Esophagus mucosa (tissue), 1 donor: ENCODE measurements at regions not wholly inside any gene's neighbourhood (a gene's known extent, or its start where the extent isn't known, plus 50 kb on each side); places are given as distances from the start of the nearest gene placed in this dataset.

ENCODE experiments used
- ATAC-seq: fragments of 200-7000 bp; cut with Tn5 transposase; one replicate; pipeline ENCODE4 v1.9.1; 2020
- donor health status: DM: yes; HTN: yes; CAD: no.

- ATAC-seq = peak; percentile 42
Observed at GRCh38 chr2:120867290-120868241, 131.9 kb downstream of the GLI2 start.

DNA sequence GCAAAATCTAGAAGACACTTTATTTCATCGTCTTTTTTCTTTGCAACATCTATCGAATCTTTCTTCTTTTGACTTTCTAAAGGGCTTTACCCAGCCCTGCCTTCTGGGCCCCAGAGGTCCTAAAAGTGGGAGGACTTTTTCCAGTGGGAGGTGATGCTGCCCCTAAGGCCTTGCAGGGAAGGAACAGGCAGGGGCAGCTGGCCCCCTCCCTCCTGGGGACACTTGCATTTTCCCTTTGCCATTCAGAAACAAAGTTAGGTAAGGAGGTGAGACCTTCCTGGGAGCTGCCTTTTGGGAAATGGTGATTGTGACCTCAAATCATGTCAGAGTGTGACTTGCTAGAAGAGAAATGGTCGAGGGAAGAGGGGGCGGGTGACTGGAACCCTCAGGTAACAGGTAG is 132.7 kb downstream of the GLI2 start:
- ATAC-seq = no peak

DNA sequence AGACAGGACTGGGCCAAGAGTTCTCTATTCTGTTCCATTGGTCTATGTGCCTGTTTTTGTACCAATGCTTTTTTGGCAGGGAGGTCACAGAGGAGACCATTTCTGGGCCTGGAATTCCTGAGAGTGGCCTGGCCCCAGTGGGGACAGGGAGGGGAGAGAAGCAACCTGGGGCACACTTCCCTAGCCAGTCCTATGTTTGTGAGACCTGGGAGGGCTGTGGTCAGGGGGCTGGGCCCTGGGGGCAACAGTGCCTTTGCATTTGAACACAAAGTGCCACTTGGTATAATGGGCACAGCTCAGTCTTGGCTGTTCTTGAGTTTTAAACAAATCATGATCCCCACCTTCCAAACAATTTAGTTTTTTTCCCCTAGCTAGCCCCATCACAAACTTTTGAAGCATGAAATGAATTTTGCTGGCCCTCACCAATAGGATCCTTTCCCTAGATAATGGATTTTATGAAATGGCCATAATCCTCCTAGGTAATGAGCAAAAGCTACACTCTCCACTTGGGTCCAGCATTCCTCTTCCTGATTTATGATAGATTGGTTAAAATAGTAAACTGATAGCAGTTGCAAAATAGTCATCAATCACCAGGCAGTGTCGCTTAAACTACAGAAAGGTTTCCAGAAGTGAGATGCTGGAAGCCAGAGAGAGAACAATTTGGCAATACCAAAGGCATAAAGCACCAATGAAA is 133.5 kb downstream of the GLI2 start:
- no peak for ATAC-seq

- no peak for ATAC-seq
Observed at GRCh38 chr2:120869730-120870466, 134.2 kb downstream of the GLI2 start.

DNA sequence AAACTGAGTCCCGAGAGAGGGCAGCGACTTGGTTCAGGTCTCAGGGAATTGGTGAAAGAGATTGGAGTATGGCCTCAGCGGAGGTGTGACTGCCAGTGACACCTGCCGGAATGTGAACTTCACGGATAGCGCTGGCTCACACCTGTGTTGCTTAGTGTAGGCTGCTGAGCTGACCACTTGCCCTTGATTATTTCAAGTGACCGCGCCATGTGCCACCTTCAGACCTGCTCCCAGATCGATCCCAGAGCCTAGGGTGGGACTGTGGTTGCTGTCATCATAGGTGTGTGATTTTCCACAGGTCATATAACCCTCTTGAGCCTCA is 134.8 kb downstream of the GLI2 start:
- ATAC-seq = no peak

GRCh38 chr2:120871016-120871635 is 135.5 kb downstream of the GLI2 start:
- no peak for ATAC-seq

DNA sequence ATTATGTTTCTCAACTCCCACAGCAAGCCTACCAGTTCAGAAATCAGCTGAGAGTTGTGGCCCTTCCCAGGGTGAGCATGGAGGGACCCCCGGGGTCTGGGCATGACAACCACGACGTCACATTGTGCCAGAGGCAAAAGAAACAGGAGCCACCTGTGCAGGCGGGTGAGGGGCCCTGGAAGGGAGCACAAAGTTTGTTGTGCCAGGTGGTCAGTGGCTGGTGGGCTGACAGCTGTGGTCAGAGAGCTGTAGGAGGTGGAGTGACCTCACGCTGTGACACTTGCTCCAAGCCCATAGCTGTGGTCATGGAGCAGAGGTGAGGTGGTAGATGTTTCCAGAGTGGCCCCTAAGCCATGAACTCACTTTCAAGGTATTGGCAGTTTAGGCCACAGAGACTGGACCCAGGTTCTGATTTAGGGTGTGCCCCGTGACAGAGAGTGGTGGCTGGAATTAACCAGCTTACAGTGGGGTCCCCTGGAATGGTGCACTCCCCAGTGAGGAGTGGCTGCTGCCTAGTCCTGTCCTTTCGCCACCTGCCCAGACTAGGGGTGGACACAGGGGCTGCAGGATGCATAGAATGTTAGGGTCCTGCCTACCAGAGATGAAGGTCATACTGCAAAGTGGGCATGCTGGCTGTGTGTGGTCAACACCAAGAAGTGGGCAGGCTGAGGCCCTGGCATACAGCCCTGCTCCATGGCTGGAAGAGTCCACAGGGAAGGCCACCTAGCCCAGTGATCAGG is 136.4 kb downstream of the GLI2 start:
- no peak for ATAC-seq

DNA sequence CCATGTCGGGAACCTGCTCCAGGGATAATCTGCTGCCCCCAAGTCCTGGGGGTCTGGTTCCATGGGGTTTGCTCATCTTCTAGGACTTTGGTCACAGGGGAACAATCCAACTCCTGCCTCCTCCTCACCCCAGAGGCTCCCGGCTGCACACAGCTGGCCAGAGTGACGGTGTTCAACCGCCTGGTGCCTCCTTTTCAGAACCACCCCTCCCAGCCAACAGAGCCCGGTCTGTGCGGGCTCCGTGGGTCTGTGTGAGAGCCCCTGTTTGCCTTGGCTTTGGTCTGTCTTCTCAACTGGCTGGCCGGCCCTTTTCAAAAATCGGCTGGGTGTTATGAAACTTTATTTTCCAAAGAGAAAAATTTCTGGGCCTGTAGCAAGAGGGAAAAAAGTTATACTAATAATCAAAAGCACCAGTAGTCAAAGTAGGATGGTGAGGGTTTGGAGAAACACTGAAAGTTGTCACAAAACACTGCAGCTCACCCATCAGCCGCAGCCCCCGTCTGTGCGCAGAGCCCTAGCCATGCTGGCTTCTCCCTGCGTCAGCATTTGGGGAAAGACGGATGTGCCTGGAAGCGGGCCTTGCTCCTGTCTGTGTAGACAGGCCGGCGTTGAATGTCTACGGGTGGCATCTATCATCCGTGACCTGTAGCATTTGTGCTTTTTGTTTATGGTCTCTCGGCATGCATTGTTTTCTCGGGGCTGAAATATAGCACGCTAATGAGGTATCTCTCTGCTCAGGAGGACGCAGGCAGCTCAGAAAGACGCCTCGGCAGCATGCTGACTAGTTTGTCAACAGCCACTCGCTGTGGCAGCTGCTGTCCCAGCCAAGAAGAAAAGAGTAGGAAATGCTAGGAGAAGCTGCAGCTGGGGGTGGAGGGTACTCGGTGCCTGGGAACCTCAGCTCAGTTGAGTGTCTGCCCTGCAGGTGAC is 138.6 kb downstream of the GLI2 start:
- ATAC-seq = no peak

DNA sequence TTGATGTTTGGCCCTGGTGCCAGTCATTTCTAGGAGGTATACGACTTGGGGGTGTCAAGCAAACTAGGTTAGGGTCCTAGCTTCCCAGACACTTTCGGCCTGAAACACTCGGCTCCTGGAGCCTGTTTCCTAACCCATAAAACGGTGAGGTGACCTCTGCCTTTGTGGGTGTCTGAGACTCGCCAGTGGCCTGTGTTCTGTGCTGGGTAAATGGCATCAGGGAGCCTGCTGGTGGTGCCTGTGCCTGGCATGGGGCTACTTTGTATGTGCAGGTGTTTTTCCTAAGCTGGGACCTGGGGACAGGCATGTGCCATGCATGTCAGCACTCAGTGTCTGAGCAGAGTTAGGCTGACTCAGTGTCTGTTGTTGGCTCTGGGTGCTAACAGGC is 139.2 kb downstream of the GLI2 start:
- ATAC-seq = no peak

DNA sequence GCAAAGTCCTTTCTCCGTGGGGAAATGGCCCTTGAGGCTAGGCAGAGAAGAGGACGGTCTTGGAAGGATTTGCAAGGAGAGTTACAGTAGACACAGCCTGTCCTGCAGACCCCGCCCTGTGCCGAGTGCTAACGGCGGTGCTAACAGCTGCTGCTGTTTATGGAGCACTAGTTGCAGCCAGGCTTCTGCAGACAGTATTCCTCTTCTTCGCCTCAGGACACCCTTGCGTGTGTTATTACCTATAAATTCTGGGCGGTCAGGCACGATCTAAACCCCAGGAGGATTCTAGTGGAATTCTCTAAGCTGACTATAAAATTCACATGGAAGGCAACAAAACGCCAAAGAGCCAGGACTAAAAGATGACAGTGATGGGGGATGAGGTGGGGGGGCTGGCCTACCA is 139.8 kb downstream of the GLI2 start:
- no peak for ATAC-seq

DNA sequence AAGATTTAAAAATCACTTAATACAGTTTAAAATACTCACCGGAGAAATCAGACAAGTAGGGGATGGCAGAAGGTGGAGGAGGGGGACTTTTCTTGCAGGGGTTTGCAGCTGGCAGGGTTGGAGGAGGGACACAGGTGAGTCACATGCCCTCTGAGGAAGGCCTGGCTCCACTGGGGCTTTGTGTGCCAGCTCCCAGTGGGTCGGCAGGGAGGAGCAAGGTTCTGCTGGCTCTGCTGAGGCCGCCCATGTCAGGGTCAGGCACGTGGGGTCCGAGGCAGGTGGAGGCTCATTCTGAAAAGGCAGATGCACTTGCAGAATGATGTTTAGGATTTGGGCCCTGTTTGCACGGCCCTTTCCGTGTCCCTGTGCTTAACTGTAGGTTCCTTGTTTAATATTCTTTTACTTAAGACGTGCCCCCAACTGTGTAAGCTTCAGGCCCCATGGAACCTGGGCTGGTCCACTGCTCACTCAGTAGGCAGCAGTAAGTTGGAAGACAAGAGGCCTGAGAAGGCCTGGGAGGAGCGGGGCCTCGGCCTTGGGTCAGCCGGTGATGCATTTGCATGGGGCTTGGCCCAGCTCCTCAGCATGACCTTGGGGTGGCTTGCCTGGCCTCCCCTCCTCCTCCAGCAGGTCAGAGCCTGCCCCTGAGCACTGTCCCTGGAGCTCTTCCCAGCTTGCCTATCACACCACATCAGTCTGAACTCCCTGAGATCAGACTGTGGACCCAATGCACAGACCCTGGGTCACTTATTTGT is 141.0 kb downstream of the GLI2 start:
- ATAC-seq = no peak

GRCh38 chr2:120877409-120877808 is 141.7 kb downstream of the GLI2 start:
- no peak for ATAC-seq

GRCh38 chr2:120878970-120879369 is 143.3 kb downstream of the GLI2 start:
- ATAC-seq = peak; percentile 73

DNA sequence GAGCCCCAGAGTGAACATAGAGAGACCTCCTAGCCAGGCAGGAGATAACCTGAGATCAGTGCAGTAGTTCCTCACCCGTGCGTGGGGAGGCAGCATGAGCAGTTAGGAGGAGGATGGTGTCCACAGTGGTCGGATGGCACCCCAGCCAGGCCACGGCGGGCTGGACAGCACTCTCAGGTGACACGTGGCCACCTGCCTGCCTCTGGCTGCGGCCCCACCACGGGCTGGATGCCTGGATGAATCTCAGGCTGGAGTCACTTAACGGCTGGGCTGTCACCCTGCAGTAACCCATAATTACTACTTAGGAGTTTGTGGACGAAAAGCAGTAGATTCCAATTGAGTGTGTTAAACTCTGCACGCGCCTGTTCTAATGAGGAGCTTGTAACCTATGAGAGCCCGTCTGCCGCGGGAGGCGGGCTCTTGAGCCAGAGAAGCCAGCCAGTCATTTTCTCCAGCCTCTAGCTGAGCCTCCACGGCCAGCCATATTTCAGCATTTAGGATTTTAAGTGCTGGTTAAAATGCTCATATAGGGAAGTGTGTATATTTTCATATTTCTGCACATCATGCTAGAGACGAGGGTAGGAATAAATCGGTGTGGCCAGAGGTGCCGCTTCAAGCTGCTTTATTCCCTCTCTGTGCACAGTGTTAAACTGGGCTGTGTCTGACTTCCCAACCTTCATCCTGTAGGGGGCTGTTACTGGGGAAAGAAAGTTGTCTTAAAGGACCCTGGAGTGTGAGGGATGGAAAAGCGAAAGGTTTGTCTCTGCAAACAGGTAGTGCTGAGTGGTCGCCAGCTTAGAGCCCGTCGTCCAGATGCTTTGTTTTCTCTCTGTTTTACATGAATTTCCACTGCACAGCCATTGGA is 144.0 kb downstream of the GLI2 start:
- peak; percentile 47 for ATAC-seq

- ATAC-seq = no peak
Observed at GRCh38 chr2:120880381-120880780, 144.7 kb downstream of the GLI2 start.

- no peak for ATAC-seq
Observed at GRCh38 chr2:120881981-120882788, 146.5 kb downstream of the GLI2 start.

GRCh38 chr2:120883607-120884440 is 148.2 kb downstream of the GLI2 start:
- ATAC-seq = no peak
